ENCODE measurements at regions not wholly inside any gene's neighbourhood (a gene's known extent, or its start where the extent isn't known, plus 50 kb on each side); places are given as distances from the start of the nearest gene placed in this dataset.

DNA sequence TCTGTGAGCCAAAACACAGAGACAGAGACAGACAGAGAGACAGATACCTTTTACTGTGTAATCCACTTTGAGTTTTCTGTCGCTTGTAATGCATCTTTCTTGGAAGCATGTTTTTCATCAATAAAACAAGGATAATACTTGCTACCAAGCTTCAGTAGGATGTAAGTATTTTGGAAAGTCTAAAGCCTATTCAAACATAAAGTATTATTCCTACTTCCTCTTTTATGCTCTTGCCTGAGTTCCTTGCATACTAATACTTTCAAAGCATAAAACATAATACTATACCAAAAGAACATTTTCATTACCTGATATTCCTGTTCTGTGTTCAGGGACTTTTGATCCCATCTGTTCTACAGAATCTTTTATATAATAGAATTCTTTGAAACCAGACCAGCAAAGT is 64.5 kb upstream of the SLC30A5 start:
- Histone ChIP-seq H3K4me3 (no peak overlapping the region), H3K4me2 (no peak overlapping the region), H3K36me3 (ENCODE audit: insufficient read depth) (no peaks in the 10 kb centered on the region), H3K4me1 (ENCODE audit: insufficient read depth) (no peaks in the 10 kb centered on the region), H3K27ac (ENCODE audit: low read depth) (no peak overlapping the region), H3K79me2 (replicated peaks; ENCODE audit: insufficient read depth) (no peaks in the 10 kb centered on the region), H4K20me1 (replicated peaks; ENCODE audit: insufficient read depth) (no peaks in the 10 kb centered on the region), H3K27me3 (ENCODE audit: insufficient read depth) (no peaks in the 10 kb centered on the region), H3F3A (replicated peaks; ENCODE audit: low read depth) (no peaks in the 10 kb centered on the region), H2AFZ (0 out of 2 replicates have a peak overlapping the region, but pooled peaks have one; percentile 7), H3K9me2 (ENCODE audit: insufficient read depth) (no peaks in the 10 kb centered on the region)
- Mint-ChIP-seq H3K4me1 (no peaks in the 10 kb centered on the region; the same call in 2 of the 3 replicates), H3K27me3 (ENCODE audit: insufficient read depth, low read depth, poor library complexity) (no peaks in the 10 kb centered on the region), H3K4me3 (no peak overlapping the region), H3K9me3 (no peaks in the 10 kb centered on the region), H3K36me3 (ENCODE audit: low read depth) (no peaks in the 10 kb centered on the region), H3K27ac (no peak overlapping the region)
- no peak for DNase-seq (ENCODE audit: low spot score)
- no peak for ATAC-seq
- TF ChIP-seq NANOG (IDR thresholded peaks at IDR 0.05; ENCODE audit: borderline replicate concordance), result no peak
- no peak for TF ChIP-seq ZNF331 (CRISPR knock-in tag; IDR thresholded peaks at IDR 0.05; ENCODE audit: low read depth)
- TF ChIP-seq JUNB (IDR thresholded peaks at IDR 0.05; ENCODE audit: unreplicated experiment), result no peak
- TF ChIP-seq, protein P1, sequence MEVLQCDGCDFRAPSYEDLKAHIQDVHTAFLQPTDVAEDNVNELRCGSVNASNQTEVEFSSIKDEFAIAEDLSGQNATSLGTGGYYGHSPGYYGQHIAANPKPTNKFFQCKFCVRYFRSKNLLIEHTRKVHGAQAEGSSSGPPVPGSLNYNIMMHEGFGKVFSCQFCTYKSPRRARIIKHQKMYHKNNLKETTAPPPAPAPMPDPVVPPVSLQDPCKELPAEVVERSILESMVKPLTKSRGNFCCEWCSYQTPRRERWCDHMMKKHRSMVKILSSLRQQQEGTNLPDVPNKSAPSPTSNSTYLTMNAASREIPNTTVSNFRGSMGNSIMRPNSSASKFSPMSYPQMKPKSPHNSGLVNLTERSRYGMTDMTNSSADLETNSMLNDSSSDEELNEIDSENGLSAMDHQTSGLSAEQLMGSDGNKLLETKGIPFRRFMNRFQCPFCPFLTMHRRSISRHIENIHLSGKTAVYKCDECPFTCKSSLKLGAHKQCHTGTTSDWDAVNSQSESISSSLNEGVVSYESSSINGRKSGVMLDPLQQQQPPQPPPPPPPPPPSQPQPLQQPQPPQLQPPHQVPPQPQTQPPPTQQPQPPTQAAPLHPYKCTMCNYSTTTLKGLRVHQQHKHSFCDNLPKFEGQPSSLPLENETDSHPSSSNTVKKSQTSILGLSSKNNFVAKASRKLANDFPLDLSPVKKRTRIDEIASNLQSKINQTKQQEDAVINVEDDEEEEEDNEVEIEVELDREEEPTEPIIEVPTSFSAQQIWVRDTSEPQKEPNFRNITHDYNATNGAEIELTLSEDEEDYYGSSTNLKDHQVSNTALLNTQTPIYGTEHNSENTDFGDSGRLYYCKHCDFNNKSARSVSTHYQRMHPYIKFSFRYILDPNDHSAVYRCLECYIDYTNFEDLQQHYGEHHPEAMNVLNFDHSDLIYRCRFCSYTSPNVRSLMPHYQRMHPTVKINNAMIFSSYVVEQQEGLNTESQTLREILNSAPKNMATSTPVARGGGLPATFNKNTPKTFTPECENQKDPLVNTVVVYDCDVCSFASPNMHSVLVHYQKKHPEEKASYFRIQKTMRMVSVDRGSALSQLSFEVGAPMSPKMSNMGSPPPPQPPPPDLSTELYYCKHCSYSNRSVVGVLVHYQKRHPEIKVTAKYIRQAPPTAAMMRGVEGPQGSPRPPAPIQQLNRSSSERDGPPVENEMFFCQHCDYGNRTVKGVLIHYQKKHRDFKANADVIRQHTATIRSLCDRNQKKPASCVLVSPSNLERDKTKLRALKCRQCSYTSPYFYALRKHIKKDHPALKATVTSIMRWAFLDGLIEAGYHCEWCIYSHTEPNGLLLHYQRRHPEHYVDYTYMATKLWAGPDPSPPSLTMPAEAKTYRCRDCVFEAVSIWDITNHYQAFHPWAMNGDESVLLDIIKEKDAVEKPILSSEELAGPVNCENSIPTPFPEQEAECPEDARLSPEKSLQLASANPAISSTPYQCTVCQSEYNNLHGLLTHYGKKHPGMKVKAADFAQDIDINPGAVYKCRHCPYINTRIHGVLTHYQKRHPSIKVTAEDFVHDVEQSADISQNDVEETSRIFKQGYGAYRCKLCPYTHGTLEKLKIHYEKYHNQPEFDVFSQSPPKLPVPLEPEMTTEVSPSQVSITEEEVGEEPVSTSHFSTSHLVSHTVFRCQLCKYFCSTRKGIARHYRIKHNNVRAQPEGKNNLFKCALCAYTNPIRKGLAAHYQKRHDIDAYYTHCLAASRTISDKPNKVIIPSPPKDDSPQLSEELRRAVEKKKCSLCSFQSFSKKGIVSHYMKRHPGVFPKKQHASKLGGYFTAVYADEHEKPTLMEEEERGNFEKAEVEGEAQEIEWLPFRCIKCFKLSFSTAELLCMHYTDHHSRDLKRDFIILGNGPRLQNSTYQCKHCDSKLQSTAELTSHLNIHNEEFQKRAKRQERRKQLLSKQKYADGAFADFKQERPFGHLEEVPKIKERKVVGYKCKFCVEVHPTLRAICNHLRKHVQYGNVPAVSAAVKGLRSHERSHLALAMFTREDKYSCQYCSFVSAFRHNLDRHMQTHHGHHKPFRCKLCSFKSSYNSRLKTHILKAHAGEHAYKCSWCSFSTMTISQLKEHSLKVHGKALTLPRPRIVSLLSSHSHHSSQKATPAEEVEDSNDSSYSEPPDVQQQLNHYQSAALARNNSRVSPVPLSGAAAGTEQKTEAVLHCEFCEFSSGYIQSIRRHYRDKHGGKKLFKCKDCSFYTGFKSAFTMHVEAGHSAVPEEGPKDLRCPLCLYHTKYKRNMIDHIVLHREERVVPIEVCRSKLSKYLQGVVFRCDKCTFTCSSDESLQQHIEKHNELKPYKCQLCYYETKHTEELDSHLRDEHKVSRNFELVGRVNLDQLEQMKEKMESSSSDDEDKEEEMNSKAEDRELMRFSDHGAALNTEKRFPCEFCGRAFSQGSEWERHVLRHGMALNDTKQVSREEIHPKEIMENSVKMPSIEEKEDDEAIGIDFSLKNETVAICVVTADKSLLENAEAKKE (CRISPR knock-in tag; IDR thresholded peaks at IDR 0.05), result no peak
- no peak for TF ChIP-seq POLR2AphosphoS5 (IDR thresholded peaks at IDR 0.05; ENCODE audit: low read depth)

GRCh38 chr5:69030358-69031062 is 63.3 kb upstream of the SLC30A5 start:
- Mint-ChIP-seq H3K9me3 (no peaks in the 10 kb centered on the region), H3K4me3 (no peak overlapping the region), H3K36me3 (ENCODE audit: low read depth) (no peaks in the 10 kb centered on the region), H3K27ac (no peak overlapping the region), H3K4me1 (no peaks in the 10 kb centered on the region), H3K27me3 (ENCODE audit: insufficient read depth, low read depth, poor library complexity) (no peaks in the 10 kb centered on the region)
- Histone ChIP-seq H3K36me3 (ENCODE audit: insufficient read depth) (no peaks in the 10 kb centered on the region), H3K4me2 (no peak overlapping the region), H3K79me2 (replicated peaks; ENCODE audit: insufficient read depth) (no peaks in the 10 kb centered on the region), H2AFZ (no peak overlapping the region), H3K4me1 (ENCODE audit: insufficient read depth) (no peaks in the 10 kb centered on the region), H3F3A (replicated peaks; ENCODE audit: low read depth) (no peaks in the 10 kb centered on the region), H3K27me3 (ENCODE audit: insufficient read depth) (no peaks in the 10 kb centered on the region), H3K4me3 (no peak overlapping the region), H4K20me1 (replicated peaks; ENCODE audit: insufficient read depth) (no peaks in the 10 kb centered on the region), H3K9me2 (ENCODE audit: insufficient read depth) (no peaks in the 10 kb centered on the region), H3K27ac (ENCODE audit: low read depth) (no peak overlapping the region)
- ATAC-seq, result no peak
- TF ChIP-seq POLR2AphosphoS5 (IDR thresholded peaks at IDR 0.05; ENCODE audit: low read depth), result no peak
- TF ChIP-seq ZNF331 (CRISPR knock-in tag; IDR thresholded peaks at IDR 0.05; ENCODE audit: low read depth), result no peak
- no peak for DNase-seq (ENCODE audit: low spot score)

All from GM23338 (cell line).